Nephron progenitor cell (in vitro differentiated cells): ENCODE measurements at regions not wholly inside any gene's neighbourhood (a gene's known extent, or its start where the extent isn't known, plus 50 kb on each side); places are given as distances from the start of the nearest gene placed in this dataset.

Source experiments
- DNase-seq: peaks from one replicate; pipeline ENCODE4 v3.0.0; 2021
- H3K27ac Mint-ChIP-seq: 2 replicates; pipeline ENCODE4 v1.8.0; 2021; ENCODE audit warnings: mild to moderate bottlenecking, moderate library complexity, mixed read lengths
- H3K27me3 Mint-ChIP-seq: 2 replicates; pipeline ENCODE4 v1.8.0; 2021; ENCODE audit warnings: mild to moderate bottlenecking, low read depth, mixed read lengths; ENCODE audit not compliant: poor library complexity
- H3K36me3 Mint-ChIP-seq: 2 replicates; pipeline ENCODE4 v1.8.0; 2021; ENCODE audit warnings: low read depth, mixed read lengths
- H3K4me1 Mint-ChIP-seq: 2 replicates; pipeline ENCODE4 v1.8.0; 2021; ENCODE audit warnings: mixed read lengths
- H3K4me3 Mint-ChIP-seq: 2 replicates; pipeline ENCODE4 v1.8.0; 2021; ENCODE audit warnings: mild to moderate bottlenecking, moderate library complexity, mixed read lengths
- H3K9me3 Mint-ChIP-seq: 2 replicates; pipeline ENCODE4 v1.8.0; 2021; ENCODE audit warnings: mild to moderate bottlenecking, moderate library complexity, mixed read lengths
- CTCF ChIP-seq: fragments of 200-600 bp; sonication (generic); IDR thresholded peaks from 2 replicates; pipeline ENCODE4 v1.5.0; 2021; ENCODE audit warnings: antibody characterized with exemption

- no peak for DNase-seq
- Mint-ChIP-seq H3K9me3 (peaks cover 13% of the 10 kb centered on the region), H3K27me3 (peaks cover 5% of the 10 kb centered on the region), H3K4me3 (no peak overlapping the region), H3K36me3 (no peaks in the 10 kb centered on the region), H3K4me1 (no peaks in the 10 kb centered on the region), H3K27ac (no peak overlapping the region)
- TF ChIP-seq CTCF = no peak
Observed at GRCh38 chr9:100784755-100785154, 206.9 kb downstream of the CAVIN4 start.

GRCh38 chr9:100785946-100786345 lies 208.1 kb downstream of the CAVIN4 start:
- Mint-ChIP-seq H3K27ac (no peak overlapping the region), H3K4me1 (no peaks in the 10 kb centered on the region), H3K27me3 (peaks cover 5% of the 10 kb centered on the region), H3K4me3 (no peak overlapping the region), H3K36me3 (no peaks in the 10 kb centered on the region), H3K9me3 (peaks cover 13% of the 10 kb centered on the region)
- no peak for TF ChIP-seq CTCF
- no peak for DNase-seq

- no peak for TF ChIP-seq CTCF
- Mint-ChIP-seq H3K4me1 (no peaks in the 10 kb centered on the region), H3K27me3 (no peaks in the 10 kb centered on the region), H3K9me3 (no peaks in the 10 kb centered on the region), H3K4me3 (no peak overlapping the region), H3K27ac (no peak overlapping the region), H3K36me3 (no peaks in the 10 kb centered on the region)
- DNase-seq = no peak
Observed at GRCh38 chr9:100794738-100795269, 216.9 kb downstream of the CAVIN4 start.

GRCh38 chr9:100803956-100804355 lies 224.6 kb upstream of the PLPPR1 start:
- H3K27ac Mint-ChIP-seq = no peak overlapping the region
- H3K4me1 Mint-ChIP-seq = no peaks in the 10 kb centered on the region
- H3K9me3 Mint-ChIP-seq = no peaks in the 10 kb centered on the region
- no peaks in the 10 kb centered on the region for H3K36me3 Mint-ChIP-seq
- no peak for DNase-seq
- no peak for TF ChIP-seq CTCF
- no peak overlapping the region for H3K4me3 Mint-ChIP-seq
- peaks cover 7% of the 10 kb centered on the region for H3K27me3 Mint-ChIP-seq

- Mint-ChIP-seq H3K27ac (no peak overlapping the region), H3K9me3 (peaks cover 8% of the 10 kb centered on the region)
- no peak for DNase-seq
Observed at GRCh38 chr9:100811643-100812042, 216.9 kb upstream of the PLPPR1 start.

More at GRCh38 chr9:100811643-100812042, 216.9 kb upstream of the PLPPR1 start:
- no peak for TF ChIP-seq CTCF
- H3K4me1 Mint-ChIP-seq = no peaks in the 10 kb centered on the region
- H3K27me3 Mint-ChIP-seq = peaks cover 5% of the 10 kb centered on the region
- H3K36me3 Mint-ChIP-seq = no peaks in the 10 kb centered on the region
- no peak overlapping the region for H3K4me3 Mint-ChIP-seq
